VCaP (cell line): ENCODE measurements at regions not wholly inside any gene's neighbourhood (a gene's known extent, or its start where the extent isn't known, plus 50 kb on each side); places are given as distances from the start of the nearest gene placed in this dataset.

ENCODE experiments used
- H3K27ac ChIP-seq: fragments of 450-650 bp; 2 replicates; pipeline ENCODE4 v1.5.1; 2017
- TF ChIP-seq, protein P1 (sequence below): fragments of 450-650 bp; conservative IDR thresholded peaks from 2 replicates; pipeline ENCODE4 v1.5.1; 2017; ENCODE audit warnings: mild to moderate bottlenecking, moderate library complexity

GRCh38 chr3:144104186-144104585, 132.6 kb downstream of the DIPK2A start:
- H3K27ac ChIP-seq, result peak overlapping the region; percentile 30; the same call in 1 of the 2 replicates
- TF ChIP-seq, protein P1, sequence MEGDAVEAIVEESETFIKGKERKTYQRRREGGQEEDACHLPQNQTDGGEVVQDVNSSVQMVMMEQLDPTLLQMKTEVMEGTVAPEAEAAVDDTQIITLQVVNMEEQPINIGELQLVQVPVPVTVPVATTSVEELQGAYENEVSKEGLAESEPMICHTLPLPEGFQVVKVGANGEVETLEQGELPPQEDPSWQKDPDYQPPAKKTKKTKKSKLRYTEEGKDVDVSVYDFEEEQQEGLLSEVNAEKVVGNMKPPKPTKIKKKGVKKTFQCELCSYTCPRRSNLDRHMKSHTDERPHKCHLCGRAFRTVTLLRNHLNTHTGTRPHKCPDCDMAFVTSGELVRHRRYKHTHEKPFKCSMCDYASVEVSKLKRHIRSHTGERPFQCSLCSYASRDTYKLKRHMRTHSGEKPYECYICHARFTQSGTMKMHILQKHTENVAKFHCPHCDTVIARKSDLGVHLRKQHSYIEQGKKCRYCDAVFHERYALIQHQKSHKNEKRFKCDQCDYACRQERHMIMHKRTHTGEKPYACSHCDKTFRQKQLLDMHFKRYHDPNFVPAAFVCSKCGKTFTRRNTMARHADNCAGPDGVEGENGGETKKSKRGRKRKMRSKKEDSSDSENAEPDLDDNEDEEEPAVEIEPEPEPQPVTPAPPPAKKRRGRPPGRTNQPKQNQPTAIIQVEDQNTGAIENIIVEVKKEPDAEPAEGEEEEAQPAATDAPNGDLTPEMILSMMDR, result no peak

GRCh38 chr3:144104679-144105078, 133.1 kb downstream of the DIPK2A start:
- TF ChIP-seq, protein P1, result no peak
- H3K27ac ChIP-seq, result peak overlapping the region; percentile 30; the same call in 1 of the 2 replicates

GRCh38 chr3:144105542-144105941, 133.9 kb downstream of the DIPK2A start:
- TF ChIP-seq, protein P1, result no peak

GRCh38 chr3:144106970-144107369, 135.3 kb downstream of the DIPK2A start:
- H3K27ac ChIP-seq, result no peak overlapping the region
- TF ChIP-seq, protein P1, result no peak

More at GRCh38 chr3:144105542-144105941, 133.9 kb downstream of the DIPK2A start:
- H3K27ac ChIP-seq, result peak overlapping the region; percentile 30; the same call in 1 of the 2 replicates

DNA sequence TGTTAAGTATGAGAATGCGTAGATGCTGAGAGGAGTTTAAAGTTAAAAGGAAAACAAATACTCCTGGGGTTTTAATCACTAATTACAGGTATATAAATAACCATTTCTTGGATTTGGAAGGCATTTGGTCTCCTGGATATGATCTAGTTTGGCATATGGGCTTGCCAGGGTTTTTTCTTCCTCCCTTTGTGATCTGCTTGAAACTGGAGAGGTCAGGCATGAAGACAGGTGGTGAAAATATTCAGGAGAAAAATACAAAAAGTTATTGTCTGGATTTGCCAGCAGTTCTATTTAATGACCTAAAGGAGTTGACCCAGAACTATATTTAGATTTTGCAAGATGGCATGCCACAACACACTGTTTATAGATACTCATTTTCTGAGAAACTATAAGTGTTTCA, 136.3 kb downstream of the DIPK2A start:
- TF ChIP-seq, protein P1, result no peak
- H3K27ac ChIP-seq, result no peak overlapping the region

DNA sequence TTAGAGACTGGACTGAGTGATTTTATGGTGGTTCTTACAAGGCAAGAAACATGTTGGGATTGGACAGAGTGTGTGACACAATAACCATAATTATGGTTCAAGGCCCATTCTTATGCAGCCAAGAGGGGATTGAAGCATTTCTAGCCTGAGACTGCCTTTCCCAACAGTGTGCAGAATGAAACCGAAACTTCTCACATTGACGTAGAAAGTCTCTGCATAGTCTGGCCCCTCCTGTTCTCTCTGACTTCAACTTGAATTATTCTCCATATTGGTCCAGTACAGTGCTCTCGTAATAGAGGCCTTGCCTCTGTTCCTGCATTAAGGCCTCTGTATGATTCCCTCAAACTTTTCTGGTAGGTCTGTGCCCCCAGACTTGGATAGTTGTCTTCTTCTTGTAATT, 138.3 kb downstream of the DIPK2A start:
- TF ChIP-seq, protein P1, result no peak
- H3K27ac ChIP-seq, result no peak overlapping the region

- TF ChIP-seq, protein P1, result no peak
- peak overlapping the region; percentile 54 for H3K27ac ChIP-seq
Observed at GRCh38 chr3:144112036-144112435, 140.4 kb downstream of the DIPK2A start.
